ENCODE measurements at regions not wholly inside any gene's neighbourhood (a gene's known extent, or its start where the extent isn't known, plus 50 kb on each side); places are given as distances from the start of the nearest gene placed in this dataset.

GRCh38 chr10:4359003-4359402 is 467.0 kb upstream of the AKR1E2 start:
- TF ChIP-seq CTCF (IDR thresholded peaks at IDR 0.05; ENCODE audit: insufficient read depth, low read length, severe bottlenecking) = peak; percentile 11
- DNase-seq (ENCODE audit: low read depth) (peak; percentile 88), FAIRE-seq (no peak)
- Histone ChIP-seq H3K4me3 (ENCODE audit: low read depth, low read length) (no peak overlapping the region), H3K36me3 (ENCODE audit: control insufficient read depth, insufficient read depth, low read length) (no peaks in the 10 kb centered on the region), H3K27me3 (ENCODE audit: control insufficient read depth, insufficient read depth, low read length) (no peaks in the 10 kb centered on the region)

- TF ChIP-seq CTCF (IDR thresholded peaks at IDR 0.05; ENCODE audit: insufficient read depth, low read length, severe bottlenecking) = no peak
- FAIRE-seq = no peak
- no peak overlapping the region for H3K4me3 ChIP-seq (ENCODE audit: low read depth, low read length)
- no peaks in the 10 kb centered on the region for H3K36me3 ChIP-seq (ENCODE audit: control insufficient read depth, insufficient read depth, low read length)
- DNase-seq (ENCODE audit: low read depth) = peak; percentile 32
- H3K27me3 ChIP-seq (ENCODE audit: control insufficient read depth, insufficient read depth, low read length) = no peaks in the 10 kb centered on the region
Measured at GRCh38 chr10:4357911-4358310, 468.1 kb upstream of the AKR1E2 start.

GRCh38 chr10:4355350-4355749 is 470.7 kb upstream of the AKR1E2 start:
- FAIRE-seq (no peak), DNase-seq (ENCODE audit: low read depth) (peak; percentile 59)
- Histone ChIP-seq H3K4me3 (ENCODE audit: low read depth, low read length) (no peak overlapping the region), H3K27me3 (ENCODE audit: control insufficient read depth, insufficient read depth, low read length) (no peaks in the 10 kb centered on the region), H3K36me3 (ENCODE audit: control insufficient read depth, insufficient read depth, low read length) (no peaks in the 10 kb centered on the region)
- no peak for TF ChIP-seq CTCF (IDR thresholded peaks at IDR 0.05; ENCODE audit: insufficient read depth, low read length, severe bottlenecking)

GRCh38 chr10:4354382-4354812 is 471.6 kb upstream of the AKR1E2 start:
- Histone ChIP-seq H3K27me3 (ENCODE audit: control insufficient read depth, insufficient read depth, low read length) (no peaks in the 10 kb centered on the region), H3K4me3 (ENCODE audit: low read depth, low read length) (no peak overlapping the region), H3K36me3 (ENCODE audit: control insufficient read depth, insufficient read depth, low read length) (no peaks in the 10 kb centered on the region)
- peak; percentile 86 for FAIRE-seq
- TF ChIP-seq CTCF (IDR thresholded peaks at IDR 0.05; ENCODE audit: insufficient read depth, low read length, severe bottlenecking) = no peak
- DNase-seq (ENCODE audit: low read depth) = peak; percentile 94

- Histone ChIP-seq H3K36me3 (ENCODE audit: control insufficient read depth, insufficient read depth, low read length) (no peaks in the 10 kb centered on the region), H3K4me3 (ENCODE audit: low read depth, low read length) (no peak overlapping the region), H3K27me3 (ENCODE audit: control insufficient read depth, insufficient read depth, low read length) (no peaks in the 10 kb centered on the region)
- no peak for TF ChIP-seq CTCF (IDR thresholded peaks at IDR 0.05; ENCODE audit: insufficient read depth, low read length, severe bottlenecking)
- no peak for FAIRE-seq
- peak; percentile 85 for DNase-seq (ENCODE audit: low read depth)
Measured at GRCh38 chr10:4353964-4354363, 472.0 kb upstream of the AKR1E2 start.

GRCh38 chr10:4353059-4353655 is 472.9 kb upstream of the AKR1E2 start:
- FAIRE-seq (no peak), DNase-seq (ENCODE audit: low read depth) (peak; percentile 12)
- Histone ChIP-seq H3K27me3 (ENCODE audit: control insufficient read depth, insufficient read depth, low read length) (no peaks in the 10 kb centered on the region), H3K4me3 (ENCODE audit: low read depth, low read length) (no peak overlapping the region), H3K36me3 (ENCODE audit: control insufficient read depth, insufficient read depth, low read length) (no peaks in the 10 kb centered on the region)
- TF ChIP-seq CTCF (IDR thresholded peaks at IDR 0.05; ENCODE audit: insufficient read depth, low read length, severe bottlenecking) = no peak

Data from bronchial epithelial cell (primary cell).